Esophagus muscularis mucosa (tissue), 4 donors: ENCODE measurements at regions not wholly inside any gene's neighbourhood (a gene's known extent, or its start where the extent isn't known, plus 50 kb on each side); places are given as distances from the start of the nearest gene placed in this dataset.

ENCODE experiments used
- CTCF ChIP-seq, 3 experiments: fragments of 200-600 bp in 2 of 3; fragments of 450-650 bp in 1 of 3; sonication (generic) in 2 of 3; IDR thresholded peaks; one replicate each; pipeline ENCODE4 v1.5.1; 2017 to 2019; ENCODE audit warnings: antibody characterized with exemption in 3 of 3, mild to moderate bottlenecking in 2 of 3, moderate library complexity in 1 of 3
- EP300 ChIP-seq: sonication (generic); formaldehyde crosslinking; IDR thresholded peaks from one replicate; pipeline ENCODE4 v1.6.1; 2017; ENCODE audit warnings: antibody characterized with exemption
- POLR2A ChIP-seq: fragments of 450-650 bp; IDR thresholded peaks from one replicate; pipeline ENCODE4 v1.6.1; 2017; ENCODE audit warnings: antibody characterized with exemption, moderate library complexity, mild to moderate bottlenecking, low read depth
- POLR2AphosphoS5 ChIP-seq, 2 donors: sonication (generic); formaldehyde crosslinking; IDR thresholded peaks; one replicate each; pipeline ENCODE4 v1.6.1; 2017; ENCODE audit warnings: antibody characterized with exemption in 2 of 2

DNA sequence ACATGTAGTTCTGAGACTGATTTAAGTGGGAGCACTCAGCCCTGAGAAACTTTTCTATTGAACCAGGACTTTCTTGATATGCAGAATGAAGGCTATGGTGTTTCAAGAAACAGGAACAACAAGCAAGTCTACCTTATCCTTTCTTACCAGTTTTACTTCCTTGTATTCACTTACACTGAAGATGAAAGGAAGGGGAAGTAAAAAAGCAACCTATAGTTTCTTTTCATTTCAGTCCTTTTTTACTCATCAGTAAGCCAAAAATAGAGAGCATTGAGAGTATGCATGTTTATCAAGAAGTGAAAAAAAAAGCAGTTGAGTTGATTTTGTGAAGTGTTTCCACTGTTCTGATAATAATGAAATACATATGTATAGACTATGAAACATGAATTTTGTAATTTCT, 1010.3 kb downstream of the AMY1C start:
- TF ChIP-seq CTCF (IDR thresholded peaks at IDR 0.05) (no peak), POLR2A (no peak), POLR2AphosphoS5 (IDR thresholded peaks at IDR 0.05) (no peak), EP300 (no peak)
